Duodenal mucosa (tissue), 2 donors: ENCODE measurements at regions not wholly inside any gene's neighbourhood (a gene's known extent, or its start where the extent isn't known, plus 50 kb on each side); places are given as distances from the start of the nearest gene placed in this dataset.

Experiments
- H3K27ac ChIP-seq: one replicate; pipeline ENCODE4 v1.7.0; 2013; ENCODE audit warnings: low read depth, low read length
- H3K27me3 ChIP-seq, 2 donors: one replicate each; pipeline ENCODE4 v1.7.0; 2013; ENCODE audit warnings: low read length in 2 of 2, control low read depth in 1 of 2; ENCODE audit not compliant: insufficient read depth in 2 of 2, control insufficient read depth in 1 of 2
- H3K36me3 ChIP-seq, 2 donors: one replicate each; pipeline ENCODE4 v1.7.0; 2013; ENCODE audit warnings: low read length in 2 of 2, control low read depth in 1 of 2; ENCODE audit not compliant: insufficient read depth in 2 of 2, control insufficient read depth in 1 of 2
- H3K4me1 ChIP-seq, 2 donors: one replicate each; pipeline ENCODE4 v1.7.0; 2013; ENCODE audit warnings: low read length in 2 of 2, control low read depth in 1 of 2; ENCODE audit not compliant: insufficient read depth in 2 of 2, control insufficient read depth in 1 of 2
- H3K4me3 ChIP-seq, 2 donors: one replicate each; pipeline ENCODE4 v1.7.0; 2013; ENCODE audit warnings: low read length in 2 of 2, low read depth in 1 of 2
- H3K9ac ChIP-seq, 2 donors: one replicate each; pipeline ENCODE4 v1.7.0; 2013; ENCODE audit warnings: low read length in 2 of 2, low read depth in 1 of 2
- H3K9me3 ChIP-seq, 2 donors: one replicate each; pipeline ENCODE4 v1.7.0; 2013; ENCODE audit warnings: low read length in 2 of 2, control low read depth in 1 of 2; ENCODE audit not compliant: control insufficient read depth in 1 of 2

DNA sequence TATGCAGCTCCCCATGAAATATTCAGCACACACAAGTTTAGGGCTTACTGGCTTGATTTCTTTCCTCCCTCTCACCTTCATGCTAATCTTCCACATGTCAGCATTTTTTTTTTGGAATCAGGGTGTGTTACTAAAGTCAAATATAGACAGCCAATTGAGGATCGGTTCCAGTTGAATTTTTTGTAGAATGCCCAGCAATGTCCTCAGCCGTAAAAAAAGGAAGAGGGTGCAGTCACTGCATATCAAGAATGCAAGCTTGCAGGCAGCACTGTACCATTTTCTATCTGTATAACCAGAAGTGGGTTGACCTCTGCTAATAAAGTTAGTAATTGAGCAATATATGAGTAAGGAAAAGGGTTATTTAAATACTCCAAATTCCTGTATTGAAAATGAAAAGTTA lies 51.4 kb upstream of the CHMP2B start:
- Histone ChIP-seq H3K27me3 (no peaks in the 10 kb centered on the region), H3K9ac (no peak overlapping the region), H3K9me3 (no peaks in the 10 kb centered on the region), H3K27ac (no peak overlapping the region), H3K4me1 (no peaks in the 10 kb centered on the region), H3K4me3 (no peak overlapping the region), H3K36me3 (no peaks in the 10 kb centered on the region)

DNA sequence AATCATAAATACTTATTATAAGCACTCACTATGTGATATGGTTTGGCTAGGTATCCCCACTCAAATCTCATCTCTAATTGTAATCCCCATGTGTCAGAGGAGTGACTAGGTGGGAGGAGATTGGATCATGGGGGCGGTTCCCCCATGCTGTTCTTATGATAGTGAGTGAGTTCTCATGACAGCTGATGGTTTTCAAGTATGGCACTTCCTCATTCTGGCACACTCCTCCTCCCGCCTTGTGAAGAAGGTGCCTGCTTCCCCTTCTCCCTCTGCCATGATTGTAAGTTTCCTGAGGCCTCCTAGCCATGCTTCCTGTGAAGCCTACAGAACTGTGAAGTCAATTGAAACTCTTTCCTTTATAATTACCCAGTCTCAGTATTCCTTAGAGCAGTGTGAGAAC lies 53.3 kb upstream of the CHMP2B start:
- Histone ChIP-seq H3K9ac (no peak overlapping the region), H3K4me3 (no peak overlapping the region), H3K4me1 (no peaks in the 10 kb centered on the region), H3K36me3 (no peaks in the 10 kb centered on the region), H3K27ac (no peak overlapping the region), H3K27me3 (no peaks in the 10 kb centered on the region), H3K9me3 (no peaks in the 10 kb centered on the region)

DNA sequence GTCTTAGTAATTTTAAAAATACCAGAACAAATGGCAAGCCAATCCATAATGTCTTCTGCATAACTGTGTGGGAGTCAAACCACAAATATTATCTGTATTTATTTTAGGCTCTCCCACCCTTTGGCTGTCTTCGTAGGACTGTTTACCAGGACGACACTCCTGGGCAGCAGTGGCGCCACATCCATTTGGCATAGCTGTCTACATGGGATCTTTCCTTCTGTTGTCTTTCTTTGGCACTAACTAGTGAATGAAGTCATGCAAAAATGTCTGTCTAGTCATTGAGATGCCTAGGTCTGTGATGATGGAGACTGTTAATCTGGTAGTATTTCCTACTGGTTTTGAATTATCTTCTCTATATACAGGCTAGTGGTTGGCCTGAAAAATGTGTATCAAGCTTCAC lies 54.0 kb upstream of the CHMP2B start:
- no peaks in the 10 kb centered on the region for H3K9me3 ChIP-seq
- no peaks in the 10 kb centered on the region for H3K36me3 ChIP-seq
- H3K4me1 ChIP-seq: no peaks in the 10 kb centered on the region
- H3K9ac ChIP-seq: no peak overlapping the region
- H3K27me3 ChIP-seq: no peaks in the 10 kb centered on the region
- H3K27ac ChIP-seq: no peak overlapping the region
- no peak overlapping the region for H3K4me3 ChIP-seq

DNA sequence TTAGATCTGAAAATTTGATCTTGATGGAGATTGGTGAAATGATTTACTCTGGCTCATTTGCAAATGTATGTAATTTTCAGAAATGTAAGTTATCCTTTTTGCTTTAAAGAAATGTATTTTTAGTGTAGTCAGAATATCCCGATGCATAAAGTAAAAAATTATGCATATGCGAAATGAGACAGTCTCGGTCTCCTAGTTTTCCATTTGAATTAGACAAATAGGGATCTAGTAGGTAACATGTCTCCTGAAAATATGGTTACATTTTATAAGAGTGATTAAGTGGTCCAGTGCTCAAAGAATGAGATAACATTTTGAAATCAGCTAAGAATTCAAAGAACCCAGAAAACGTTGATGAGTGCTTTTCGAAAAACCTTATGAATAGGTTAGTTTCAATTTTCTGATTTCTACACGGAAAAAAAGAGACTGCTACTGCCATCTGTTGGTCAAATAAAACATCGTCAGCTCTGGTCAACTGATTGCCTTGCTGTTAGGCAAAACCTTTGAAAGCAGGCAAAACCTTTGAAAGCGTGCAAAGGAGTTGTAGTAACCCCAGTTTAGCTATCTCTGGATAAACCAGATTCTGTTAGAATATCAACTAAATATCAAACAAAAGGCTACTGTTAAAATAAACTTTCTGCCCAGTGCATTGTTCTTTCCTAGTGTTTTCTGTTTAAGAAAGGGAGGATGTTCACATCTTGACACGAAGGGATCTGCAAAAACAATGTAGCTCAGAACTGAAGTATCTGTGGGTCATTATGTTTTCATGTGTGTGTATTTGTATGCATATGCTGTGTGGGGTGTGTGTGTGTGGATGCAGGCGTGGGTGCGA lies 59.3 kb upstream of the CHMP2B start:
- Histone ChIP-seq H3K27me3 (no peaks in the 10 kb centered on the region), H3K27ac (no peak overlapping the region), H3K36me3 (no peaks in the 10 kb centered on the region), H3K4me3 (peak overlapping the region; percentile 12 to 63), H3K4me1 (no peaks in the 10 kb centered on the region), H3K9ac (peak overlapping the region in 1 of 2 donors; percentile 15), H3K9me3 (no peaks in the 10 kb centered on the region)

DNA sequence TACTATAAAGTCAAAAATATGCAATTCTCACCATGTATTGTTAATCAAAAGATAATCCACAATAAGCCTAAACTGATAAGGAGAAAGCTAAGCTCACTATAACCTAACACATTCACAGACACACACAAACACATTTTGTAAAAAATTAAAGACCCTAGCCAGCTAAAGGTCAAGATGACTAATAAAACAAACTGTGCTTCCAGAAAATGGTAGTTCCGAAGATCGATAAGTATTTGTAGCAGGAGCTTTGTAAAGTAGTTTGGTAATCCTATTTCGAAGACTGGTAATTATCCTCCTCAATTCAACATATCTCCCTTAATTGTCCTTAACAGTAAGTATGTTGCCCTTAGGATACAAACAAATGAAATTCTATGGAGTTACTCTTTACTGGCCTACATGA lies 62.9 kb upstream of the CHMP2B start:
- H3K36me3 ChIP-seq: no peaks in the 10 kb centered on the region
- H3K4me3 ChIP-seq: no peak overlapping the region
- H3K9ac ChIP-seq: no peak overlapping the region
- no peaks in the 10 kb centered on the region for H3K9me3 ChIP-seq
- H3K27me3 ChIP-seq: no peaks in the 10 kb centered on the region
- no peak overlapping the region for H3K27ac ChIP-seq
- no peaks in the 10 kb centered on the region for H3K4me1 ChIP-seq

DNA sequence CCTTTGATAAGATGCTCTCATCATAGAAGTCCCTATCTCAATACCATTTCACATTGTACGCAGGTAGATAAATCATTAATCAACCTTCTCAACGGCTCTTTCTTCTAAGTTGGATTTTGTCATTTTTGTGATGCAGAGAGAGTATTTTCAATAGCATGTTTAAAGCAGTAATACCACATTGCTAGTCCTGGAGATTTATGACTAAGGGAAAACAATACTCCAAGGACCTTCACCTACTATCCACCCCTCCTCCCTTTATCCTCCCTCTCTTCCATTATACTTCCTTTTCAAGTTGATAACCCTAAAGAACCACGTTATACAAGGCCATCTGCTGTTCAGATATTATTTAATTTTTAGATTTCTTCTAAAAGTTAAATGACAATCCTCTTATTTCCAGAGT lies 65.3 kb upstream of the CHMP2B start:
- no peaks in the 10 kb centered on the region for H3K36me3 ChIP-seq
- H3K4me3 ChIP-seq: no peak overlapping the region
- no peaks in the 10 kb centered on the region for H3K27me3 ChIP-seq
- no peak overlapping the region for H3K9ac ChIP-seq
- no peak overlapping the region for H3K27ac ChIP-seq
- H3K9me3 ChIP-seq: no peaks in the 10 kb centered on the region
- no peaks in the 10 kb centered on the region for H3K4me1 ChIP-seq

DNA sequence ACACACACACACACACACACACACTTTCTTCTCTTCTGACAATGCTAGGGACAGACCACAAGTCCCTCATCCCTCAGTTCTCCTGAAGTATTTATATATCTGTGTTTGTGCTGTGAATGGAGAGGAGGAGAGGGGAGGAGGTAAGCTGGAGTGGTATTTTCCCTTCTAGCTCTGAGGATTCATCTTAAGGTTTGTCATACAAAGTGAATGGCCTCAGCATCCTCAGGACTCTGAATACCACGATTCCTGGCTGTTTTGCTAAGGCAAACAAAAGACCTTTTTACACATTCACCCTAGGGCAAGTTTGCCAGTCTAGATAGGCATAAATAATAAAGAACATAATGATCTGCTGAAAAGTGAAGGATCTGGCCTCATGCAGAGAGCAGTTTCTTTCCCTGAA lies 65.7 kb upstream of the CHMP2B start:
- no peaks in the 10 kb centered on the region for H3K9me3 ChIP-seq
- H3K36me3 ChIP-seq: no peaks in the 10 kb centered on the region
- no peak overlapping the region for H3K27ac ChIP-seq
- no peaks in the 10 kb centered on the region for H3K4me1 ChIP-seq
- H3K4me3 ChIP-seq: no peak overlapping the region
- no peaks in the 10 kb centered on the region for H3K27me3 ChIP-seq
- no peak overlapping the region for H3K9ac ChIP-seq

DNA sequence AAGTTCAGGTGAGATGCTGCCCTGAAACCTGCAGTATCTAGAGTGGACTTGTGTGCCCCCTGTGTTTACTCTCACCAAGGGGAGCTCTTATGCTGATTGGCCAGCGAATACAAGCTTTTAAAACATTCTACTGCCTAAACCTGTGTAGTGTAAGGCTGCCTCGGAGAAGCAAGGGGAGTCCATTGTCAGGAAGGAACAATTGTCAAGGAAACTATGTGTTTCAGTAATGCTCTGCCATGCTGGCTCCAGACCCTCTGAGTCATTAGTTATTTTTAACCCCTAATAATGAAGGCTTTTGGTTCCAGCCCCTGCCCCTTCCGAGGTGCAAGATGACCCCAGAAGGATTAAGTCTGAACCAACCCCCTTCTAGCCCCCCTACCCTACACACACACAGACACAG lies 66.1 kb upstream of the CHMP2B start:
- H3K4me1 ChIP-seq: no peaks in the 10 kb centered on the region
- no peak overlapping the region for H3K4me3 ChIP-seq
- no peaks in the 10 kb centered on the region for H3K27me3 ChIP-seq
- H3K27ac ChIP-seq: no peak overlapping the region
- no peaks in the 10 kb centered on the region for H3K36me3 ChIP-seq
- no peaks in the 10 kb centered on the region for H3K9me3 ChIP-seq
- no peak overlapping the region for H3K9ac ChIP-seq

DNA sequence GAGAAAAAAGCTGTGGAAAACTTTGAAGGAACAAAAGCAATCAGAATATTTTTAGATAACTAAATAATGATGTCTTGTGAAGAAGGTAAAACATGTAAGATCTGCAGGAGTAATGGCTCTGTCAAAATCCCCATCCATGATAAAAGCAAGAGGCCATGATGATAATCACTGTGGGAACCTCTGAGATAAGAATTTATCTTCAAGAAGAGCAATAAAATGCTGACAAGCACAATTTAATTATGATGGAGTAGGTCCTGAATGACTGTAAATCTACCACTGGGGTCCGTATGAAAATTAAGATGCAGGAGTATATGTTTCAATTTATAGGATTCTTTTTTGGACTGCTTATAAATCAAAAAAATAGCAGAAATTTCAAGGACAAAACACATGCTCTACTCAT lies 68.3 kb upstream of the CHMP2B start:
- Histone ChIP-seq H3K9ac (no peak overlapping the region), H3K4me3 (no peak overlapping the region), H3K27ac (no peak overlapping the region), H3K27me3 (no peaks in the 10 kb centered on the region), H3K9me3 (no peaks in the 10 kb centered on the region), H3K36me3 (no peaks in the 10 kb centered on the region), H3K4me1 (no peaks in the 10 kb centered on the region)

DNA sequence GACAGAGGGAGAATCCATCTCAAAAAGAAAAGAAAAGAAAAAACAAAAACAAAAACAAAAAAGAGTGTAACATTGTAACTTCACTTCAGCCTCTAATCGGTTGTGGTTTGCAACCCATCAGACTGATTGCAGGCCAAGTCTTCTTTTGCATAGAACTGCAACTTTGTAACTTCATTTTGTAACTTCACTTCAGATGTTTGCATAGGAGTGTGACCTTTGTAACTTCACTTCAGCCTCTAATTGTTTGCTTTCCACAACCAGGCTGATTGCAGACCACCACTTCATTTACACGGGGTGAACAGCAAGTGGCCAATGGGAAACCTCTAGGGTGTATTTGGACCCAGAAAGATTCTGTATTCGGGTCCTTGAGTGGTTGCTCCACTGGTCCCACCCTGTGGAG lies 79.1 kb upstream of the CHMP2B start:
- H3K27me3 ChIP-seq: no peaks in the 10 kb centered on the region
- no peaks in the 10 kb centered on the region for H3K9me3 ChIP-seq
- no peak overlapping the region for H3K27ac ChIP-seq
- H3K4me1 ChIP-seq: no peaks in the 10 kb centered on the region
- no peaks in the 10 kb centered on the region for H3K36me3 ChIP-seq
- H3K9ac ChIP-seq: no peak overlapping the region
- no peak overlapping the region for H3K4me3 ChIP-seq
